ENCODE measurements at regions not wholly inside any gene's neighbourhood (a gene's known extent, or its start where the extent isn't known, plus 50 kb on each side); places are given as distances from the start of the nearest gene placed in this dataset.

DNA sequence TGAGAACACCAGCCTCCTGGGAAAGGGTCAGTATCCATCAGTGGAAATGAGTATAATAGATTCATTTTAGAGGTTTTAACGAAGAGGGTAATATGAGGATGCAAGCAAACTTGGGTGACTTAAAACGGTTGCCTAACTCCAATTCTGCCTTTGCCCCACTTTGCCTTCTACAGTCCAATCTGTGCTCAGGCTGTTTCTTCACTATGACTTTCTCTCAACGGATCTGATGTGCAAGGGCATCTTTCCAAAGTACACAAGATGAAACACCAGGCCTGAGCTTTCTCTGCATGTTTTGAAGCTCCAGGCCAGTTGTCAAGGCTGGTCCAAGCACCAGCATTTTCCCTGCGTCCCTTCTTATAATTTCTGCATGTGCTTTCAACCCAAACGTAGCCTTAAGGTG lies 68.0 kb upstream of the TMEM164 start:
- no peak for DNase-seq

DNA sequence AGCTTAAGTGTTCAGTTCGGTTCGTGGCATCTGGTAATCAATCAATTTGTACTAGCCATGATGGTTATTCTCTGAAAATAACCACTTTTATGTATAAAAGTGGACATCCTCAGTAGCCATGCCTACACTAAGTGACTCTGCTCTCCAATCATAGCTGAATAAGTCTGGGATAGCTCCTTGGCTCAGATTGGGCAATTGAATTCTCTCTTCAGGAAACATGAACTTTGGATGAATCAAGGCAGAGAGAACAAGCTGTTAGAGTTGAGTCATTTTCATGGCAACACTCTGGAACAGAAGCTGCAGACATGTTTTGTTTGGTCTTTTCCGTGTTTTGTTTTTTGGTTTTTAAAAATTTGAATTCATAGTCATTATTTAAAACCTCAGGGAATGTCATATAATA lies 66.8 kb upstream of the TMEM164 start:
- DNase-seq: no peak

DNA sequence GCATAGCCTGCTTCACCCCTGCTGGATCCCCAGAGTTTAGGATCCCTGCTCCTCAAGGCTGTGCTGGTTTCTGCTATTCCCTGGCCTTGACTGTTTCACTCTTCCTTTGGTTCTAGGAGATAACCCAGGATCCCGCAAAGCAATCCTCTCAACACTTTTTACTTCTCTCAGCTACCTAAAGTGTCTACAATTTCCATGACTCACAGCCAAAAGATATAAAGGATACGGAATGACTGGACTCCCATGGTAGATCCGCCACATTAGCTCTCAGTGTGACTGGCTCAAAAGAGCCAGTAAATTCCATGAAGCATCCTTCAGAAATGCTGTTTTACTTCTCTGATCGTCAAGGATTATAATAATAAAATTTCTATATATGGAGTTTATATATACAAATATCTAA lies 66.3 kb upstream of the TMEM164 start:
- DNase-seq: no peak

DNA sequence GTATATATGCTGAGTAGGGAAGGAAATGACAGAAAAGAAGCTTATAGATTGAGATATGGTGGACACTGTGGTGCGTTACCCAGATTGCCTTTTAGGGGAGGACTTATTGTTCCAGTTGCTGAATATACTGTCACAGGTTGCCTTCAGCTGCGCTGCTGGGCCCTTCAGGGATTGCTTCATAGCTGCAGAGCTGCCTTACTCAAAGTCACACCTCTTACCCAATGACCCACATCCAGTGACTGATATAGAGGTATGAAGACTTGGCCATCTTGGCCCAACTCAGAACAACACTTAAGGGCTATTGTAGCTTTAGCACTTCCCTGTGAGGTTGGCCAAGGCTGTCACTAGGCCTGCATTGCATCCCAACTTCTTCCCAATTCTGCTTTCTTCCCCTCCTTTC lies 63.4 kb upstream of the TMEM164 start:
- no peak for DNase-seq

DNA sequence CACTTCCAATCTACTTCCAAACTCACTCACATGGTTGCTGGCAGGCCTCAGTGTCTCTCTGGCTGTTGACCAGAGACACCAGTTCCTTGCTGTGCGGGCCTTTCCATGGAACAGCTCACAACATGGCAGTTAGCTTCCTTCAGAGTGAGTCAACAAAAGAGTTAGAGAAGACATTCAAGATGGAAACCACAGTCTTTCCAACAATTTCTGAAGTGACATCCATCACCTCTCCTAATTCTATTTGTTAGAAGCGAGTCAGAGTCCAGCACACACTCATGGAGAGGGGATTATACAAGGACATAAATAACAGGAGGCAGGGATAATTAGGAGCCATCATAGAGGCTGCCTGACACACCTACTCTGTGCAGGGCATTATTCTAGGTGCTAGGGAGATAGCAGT lies 62.5 kb upstream of the TMEM164 start:
- no peak for DNase-seq

DNA sequence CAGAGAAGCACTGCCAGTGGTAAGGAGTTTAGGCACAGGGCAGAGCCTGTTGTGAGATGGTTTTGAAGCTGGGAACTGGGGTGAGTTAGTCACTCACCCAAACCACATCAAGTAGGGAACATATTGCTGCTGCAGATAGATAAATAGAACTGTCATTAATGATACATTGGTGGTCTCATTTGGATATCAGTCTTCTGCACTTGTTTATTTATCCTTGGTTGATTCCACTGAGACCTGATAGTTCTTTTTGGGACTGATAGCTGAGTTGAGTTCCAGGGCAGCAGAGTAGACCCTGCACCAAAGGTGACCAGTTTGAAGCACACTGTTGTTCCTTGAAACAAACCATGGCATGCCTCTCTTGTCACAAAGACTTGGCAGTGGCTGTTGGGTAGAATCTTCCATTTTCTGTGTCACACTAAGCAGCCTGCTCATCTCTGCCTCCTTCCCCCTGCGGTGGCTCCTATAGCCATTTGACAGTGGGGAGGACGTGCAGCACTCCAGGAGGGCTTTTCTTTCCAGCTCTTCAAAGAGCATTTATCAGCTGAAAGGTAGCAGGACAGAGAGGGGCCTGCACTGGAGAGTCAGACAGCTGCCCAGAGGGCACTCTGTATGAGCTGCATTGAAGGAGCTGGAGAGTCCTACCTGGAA lies 59.7 kb upstream of the TMEM164 start:
- no peak for DNase-seq

DNA sequence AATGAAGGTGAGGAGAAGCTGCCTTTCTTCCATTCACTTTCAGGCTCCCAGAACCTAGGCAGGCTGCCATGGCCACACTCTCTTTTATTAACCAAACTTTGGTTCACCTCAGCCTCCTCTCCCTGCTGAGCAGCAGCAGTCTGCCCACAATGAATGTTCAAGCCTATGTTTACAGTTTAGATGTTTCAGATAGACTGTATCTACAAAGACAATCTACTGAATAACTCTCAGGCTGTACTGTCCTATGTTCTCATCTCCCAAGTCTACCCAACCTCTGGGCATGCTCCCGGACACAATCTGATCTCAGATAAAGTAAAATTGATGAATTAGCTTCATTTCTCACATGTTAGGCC lies 59.2 kb upstream of the TMEM164 start:
- no peak for DNase-seq

DNA sequence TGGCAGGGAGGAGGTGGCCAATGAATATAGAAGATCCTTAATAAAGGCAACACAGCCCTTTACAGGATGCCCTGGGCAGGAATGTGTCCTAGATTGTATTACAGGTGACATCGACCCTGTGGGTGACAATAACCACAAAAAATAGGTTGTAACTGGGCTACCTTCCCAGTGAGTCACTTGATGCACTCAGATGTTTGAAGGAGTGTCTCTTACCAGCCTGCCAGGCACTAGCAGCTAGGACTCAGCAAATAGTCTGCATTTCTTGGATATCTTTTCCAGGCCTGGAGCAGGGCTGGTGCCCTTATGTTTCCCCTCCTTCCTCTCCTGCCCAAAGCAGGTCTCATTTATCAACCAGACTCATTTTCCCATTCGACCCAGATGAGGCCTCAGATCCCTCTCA lies 50.9 kb upstream of the TMEM164 start:
- DNase-seq: no peak

DNA sequence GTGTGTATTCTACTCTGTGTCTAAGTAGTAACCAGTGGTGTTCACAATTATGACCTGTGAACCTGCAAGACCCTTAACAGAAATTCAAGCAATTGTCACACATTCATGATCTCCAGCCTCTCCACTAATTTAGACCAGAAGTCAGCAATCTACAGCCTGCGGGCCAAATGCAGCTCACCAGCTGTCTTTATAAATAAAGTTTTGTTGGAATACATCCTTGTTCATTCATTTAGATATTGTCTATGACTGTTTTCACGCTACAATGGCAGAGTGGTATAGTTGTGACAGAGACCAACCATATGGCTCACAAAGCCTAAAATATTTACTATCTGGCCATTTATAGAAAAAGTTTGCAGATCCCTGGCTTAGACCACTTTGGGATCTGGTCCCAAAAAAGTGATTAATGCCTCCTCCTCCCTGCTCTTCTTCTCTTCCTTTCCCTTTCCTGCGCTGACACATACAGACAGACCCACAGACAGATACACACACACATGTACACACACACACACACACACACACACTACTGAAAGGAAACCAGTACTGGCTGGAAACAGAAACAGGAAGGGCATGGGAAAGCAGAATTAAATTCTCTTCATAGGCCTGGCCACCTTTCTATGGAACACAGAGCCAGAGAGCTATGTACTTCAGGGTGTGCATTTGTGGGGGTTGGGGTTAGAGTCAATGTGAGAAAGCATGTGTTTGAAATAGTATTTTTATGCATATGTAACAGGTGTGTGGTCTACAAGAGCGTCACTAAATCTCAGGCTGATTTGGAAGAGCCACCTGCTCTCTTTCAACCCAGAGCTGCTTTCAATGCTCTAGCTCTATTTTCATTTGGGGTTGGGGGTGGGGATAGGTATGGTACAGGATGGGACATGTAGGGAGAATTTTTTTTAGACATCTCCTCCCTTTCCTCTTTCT lies 49.7 kb upstream of the TMEM164 start:
- DNase-seq: peak; percentile 26

Measured in inflammatory macrophage treated with lipopolysaccharide for 4 hours (primary cell).